Large intestine (tissue), 3 donors: ENCODE measurements at regions not wholly inside any gene's neighbourhood (a gene's known extent, or its start where the extent isn't known, plus 50 kb on each side); places are given as distances from the start of the nearest gene placed in this dataset.
A peak's percentile ranks its signal among the peaks of the same experiment; 100 is the strongest.
"Not testable (repeated sequence)": the region's sequence is repeated elsewhere in the genome, so short reads cannot be mapped to it uniquely, and the experiment has no call there.

ENCODE experiments used
- DNase-seq, 2 donors: peaks; one replicate each; pipeline versions ENCODE4 v3.0.0 to v3.0.0-alpha.2; 2013
- H3K27ac ChIP-seq: one replicate; pipeline ENCODE4 v1.5.1; 2013; ENCODE audit warnings: low read length
- H3K27me3 ChIP-seq: 2 replicates; pipeline ENCODE4 v1.6.1; 2013; ENCODE audit warnings: low read length; ENCODE audit not compliant: control insufficient read depth, insufficient read depth
- H3K36me3 ChIP-seq: 2 replicates; pipeline ENCODE4 v1.6.1; 2013; ENCODE audit warnings: low read length; ENCODE audit not compliant: control insufficient read depth, insufficient read depth
- H3K4me1 ChIP-seq: one replicate; pipeline ENCODE4 v1.6.1; 2013; ENCODE audit warnings: low read length; ENCODE audit not compliant: control insufficient read depth, insufficient read depth
- H3K4me3 ChIP-seq: one replicate; pipeline ENCODE4 v1.5.1; 2013; ENCODE audit warnings: low read length
- H3K9me3 ChIP-seq: one replicate; pipeline ENCODE4 v1.6.1; 2013; ENCODE audit warnings: mild to moderate bottlenecking, low read depth, low read length, moderate library complexity; ENCODE audit not compliant: control insufficient read depth
- WGBS: methylation state at CpG from one replicate; pipeline ENCODE4 v1.1.5; 2013; ENCODE audit warnings: low lambda C conversion rate; ENCODE audit not compliant: insufficient coverage; 5-methylcytosine and 5-hydroxymethylcytosine counted together

GRCh38 chr15:91655563-91656290, 197.8 kb upstream of the SLCO3A1 start:
- not testable (repeated sequence) for H3K27me3 ChIP-seq, H3K4me3 ChIP-seq, DNase-seq, H3K4me1 ChIP-seq, H3K36me3 ChIP-seq, H3K9me3 ChIP-seq, H3K27ac ChIP-seq
- WGBS = no CpG with 5 or more reads among the region's 12 CpGs

GRCh38 chr15:91660174-91660649, 193.3 kb upstream of the SLCO3A1 start:
- Histone ChIP-seq H3K27me3 (peaks cover 7% of the 10 kb centered on the region), H3K36me3 (no peaks in the 10 kb centered on the region), H3K27ac (no peak overlapping the region), H3K4me1 (no peaks in the 10 kb centered on the region), H3K9me3 (no peaks in the 10 kb centered on the region), H3K4me3 (no peak overlapping the region)
- WGBS = 50% methylated on average over 1 of the region's 6 CpGs
- DNase-seq = no peak

- DNase-seq = no peak
- Histone ChIP-seq H3K27ac (no peak overlapping the region), H3K4me3 (no peak overlapping the region), H3K4me1 (no peaks in the 10 kb centered on the region), H3K36me3 (no peaks in the 10 kb centered on the region), H3K9me3 (no peaks in the 10 kb centered on the region), H3K27me3 (peaks cover 5% of the 10 kb centered on the region)
- no CpG with 5 or more reads among the region's 6 CpGs for WGBS
Measured at GRCh38 chr15:91664224-91664836, 189.2 kb upstream of the SLCO3A1 start.

GRCh38 chr15:91665212-91665611, 188.3 kb upstream of the SLCO3A1 start:
- WGBS = 71% methylated on average over 1 of the region's 4 CpGs
- no peaks in the 10 kb centered on the region for H3K9me3 ChIP-seq
- no peaks in the 10 kb centered on the region for H3K36me3 ChIP-seq
- no peak overlapping the region for H3K4me3 ChIP-seq
- no peaks in the 10 kb centered on the region for H3K4me1 ChIP-seq
- peaks cover 3% of the 10 kb centered on the region for H3K27me3 ChIP-seq
- no peak for DNase-seq
- H3K27ac ChIP-seq = no peak overlapping the region

GRCh38 chr15:91668370-91668769, 185.1 kb upstream of the SLCO3A1 start:
- WGBS = no CpG with 5 or more reads among the region's 1 CpG
- peaks cover 3% of the 10 kb centered on the region for H3K27me3 ChIP-seq
- H3K4me3 ChIP-seq = no peak overlapping the region
- H3K4me1 ChIP-seq = no peaks in the 10 kb centered on the region
- no peak overlapping the region for H3K27ac ChIP-seq
- no peaks in the 10 kb centered on the region for H3K36me3 ChIP-seq
- DNase-seq = no peak
- no peaks in the 10 kb centered on the region for H3K9me3 ChIP-seq

- Histone ChIP-seq H3K27ac (no peak overlapping the region), H3K4me3 (no peak overlapping the region), H3K36me3 (no peaks in the 10 kb centered on the region), H3K4me1 (no peaks in the 10 kb centered on the region), H3K9me3 (no peaks in the 10 kb centered on the region), H3K27me3 (peaks cover 2% of the 10 kb centered on the region)
- peak in 1 of 2 donors; percentile 18 for DNase-seq
- no CpG with 5 or more reads among the region's 2 CpGs for WGBS
Measured at GRCh38 chr15:91670108-91670507, 183.4 kb upstream of the SLCO3A1 start.

GRCh38 chr15:91678003-91678402, 175.5 kb upstream of the SLCO3A1 start:
- Histone ChIP-seq H3K27ac (no peak overlapping the region), H3K4me3 (no peak overlapping the region)
- WGBS = 80% methylated on average over 1 of the region's 2 CpGs

GRCh38 chr15:91679447-91679846, 174.1 kb upstream of the SLCO3A1 start:
- no peak overlapping the region for H3K27ac ChIP-seq
- no peaks in the 10 kb centered on the region for H3K4me1 ChIP-seq
- H3K27me3 ChIP-seq = peaks cover 13% of the 10 kb centered on the region
- no peaks in the 10 kb centered on the region for H3K9me3 ChIP-seq
- 100% methylated on average over 1 of the region's 2 CpGs for WGBS
- H3K36me3 ChIP-seq = no peaks in the 10 kb centered on the region
- no peak overlapping the region for H3K4me3 ChIP-seq
- DNase-seq = no peak

More at GRCh38 chr15:91678003-91678402, 175.5 kb upstream of the SLCO3A1 start:
- peaks cover 11% of the 10 kb centered on the region for H3K27me3 ChIP-seq
- no peaks in the 10 kb centered on the region for H3K9me3 ChIP-seq
- H3K36me3 ChIP-seq = no peaks in the 10 kb centered on the region
- DNase-seq = no peak
- no peaks in the 10 kb centered on the region for H3K4me1 ChIP-seq

- no peaks in the 10 kb centered on the region for H3K9me3 ChIP-seq
- H3K4me1 ChIP-seq = no peaks in the 10 kb centered on the region
- no peaks in the 10 kb centered on the region for H3K36me3 ChIP-seq
- H3K4me3 ChIP-seq = no peak overlapping the region
- H3K27ac ChIP-seq = no peak overlapping the region
- H3K27me3 ChIP-seq = peaks cover 7% of the 10 kb centered on the region
- WGBS = 100% methylated on average over 1 of the region's 1 CpG
- DNase-seq = no peak
Measured at GRCh38 chr15:91685436-91685835, 168.1 kb upstream of the SLCO3A1 start.

- H3K4me3 ChIP-seq = no peak overlapping the region
- H3K36me3 ChIP-seq = no peaks in the 10 kb centered on the region
- H3K27ac ChIP-seq = no peak overlapping the region
- WGBS = no CpG with 5 or more reads among the region's 3 CpGs
- no peaks in the 10 kb centered on the region for H3K9me3 ChIP-seq
- H3K27me3 ChIP-seq = peaks cover 2% of the 10 kb centered on the region
- no peaks in the 10 kb centered on the region for H3K4me1 ChIP-seq
- no peak for DNase-seq
Measured at GRCh38 chr15:91688811-91689210, 164.7 kb upstream of the SLCO3A1 start.
